Spleen (tissue), 11 donors: ENCODE measurements at regions not wholly inside any gene's neighbourhood (a gene's known extent, or its start where the extent isn't known, plus 50 kb on each side); places are given as distances from the start of the nearest gene placed in this dataset.

Source experiments
- DNase-seq: peaks from one replicate; pipeline ENCODE4 v3.0.0-alpha.2; 2020
- H3K27ac ChIP-seq, 8 donors: fragments of 200-600 bp; sonication (generic) in 7 of 8; 1 replicate in 4 of 8; 2 replicates in 4 of 8; pipeline versions ENCODE4 v1.5.0 to v1.8.0; 2016 to 2021; ENCODE audit warnings: inconsistent platforms in 4 of 8, mild to moderate bottlenecking in 4 of 8, moderate library complexity in 1 of 8
- H3K27me3 ChIP-seq, 7 donors: fragments of 200-600 bp; sonication (generic) in 6 of 7; replicated peaks in 1 of 7; 1 replicate in 4 of 7; 2 replicates in 3 of 7; pipeline versions ENCODE4 v1.5.0 to v1.8.0; 2016 to 2021; ENCODE audit warnings: inconsistent platforms in 3 of 7, mild to moderate bottlenecking in 1 of 7
- H3K36me3 ChIP-seq, 6 donors: fragments of 200-600 bp; sonication (generic) in 5 of 6; 1 replicate in 4 of 6; 2 replicates in 2 of 6; pipeline versions ENCODE4 v1.5.0 to v1.8.0; 2016 to 2021; ENCODE audit warnings: inconsistent platforms in 2 of 6
- H3K4me1 ChIP-seq, 6 donors: fragments of 200-600 bp; sonication (generic) in 5 of 6; 1 replicate in 3 of 6; 2 replicates in 3 of 6; pipeline versions ENCODE4 v1.5.0 to v1.8.0; 2016 to 2021; ENCODE audit warnings: inconsistent platforms in 3 of 6
- H3K4me3 ChIP-seq, 8 donors: fragments of 200-600 bp; sonication (generic) in 7 of 8; 1 replicate in 4 of 8; 2 replicates in 4 of 8; pipeline versions ENCODE4 v1.5.0 to v1.8.0; 2016 to 2021; ENCODE audit warnings: inconsistent platforms in 4 of 8, mild to moderate bottlenecking in 4 of 8, moderate library complexity in 2 of 8
- H3K9me3 ChIP-seq, 8 donors: fragments of 200-600 bp; sonication (generic) in 7 of 8; 1 replicate in 4 of 8; 2 replicates in 4 of 8; pipeline versions ENCODE4 v1.5.0 to v1.8.0; 2016 to 2021; ENCODE audit warnings: inconsistent platforms in 4 of 8
- POLR2A ChIP-seq, 3 donors: fragments of 450-650 bp; IDR thresholded peaks; one replicate each; pipeline ENCODE4 v1.5.1; 2017; ENCODE audit warnings: antibody characterized with exemption in 3 of 3, mild to moderate bottlenecking in 1 of 3
- POLR2AphosphoS5 ChIP-seq, 3 donors: sonication (generic); formaldehyde crosslinking; IDR thresholded peaks; one replicate each; pipeline ENCODE4 v1.5.1; 2017; ENCODE audit warnings: antibody characterized with exemption in 3 of 3
- WGBS, 5 donors: extraction: QIAGEN DNeasy Blood & Tissue Kit in 3 of 5; methylation state at CpG; one replicate each; pipeline versions ENCODE4 v1.1.5 to v1.1.7; 2013 to 2018; 5-methylcytosine and 5-hydroxymethylcytosine counted together
- intact Hi-C: fragments of 100-400 bp; cut with DNase I; formaldehyde crosslinking; loops from one replicate; pipeline ENCODE4 v1.15.0; 2023; ENCODE audit warnings: low total_unique reads
- TF ChIP-seq, protein P1 (sequence below), 11 experiments: fragments of 200-600 bp in 7 of 11; fragments of 450-650 bp in 4 of 11; sonication (generic) in 4 of 11; IDR thresholded peaks in 8 of 11; conservative IDR thresholded peaks in 3 of 11; 1 replicate in 7 of 11; 2 replicates in 4 of 11; pipeline versions ENCODE4 v1.4.0 to v1.8.0; 2016 to 2021; ENCODE audit warnings: antibody characterized with exemption in 11 of 11, inconsistent platforms in 4 of 11, mild to moderate bottlenecking in 1 of 11
- donor health status: healthy with polysubstance abuse.
- donor health status: DM: no; HTN: no; CAD: no; lungs with moderate emphysema.
- donor health status: DM: no; HTN: no; CAD: no.
- donor health status: Bipolar disorder and iron deficiency.
- donor health status: healthy.
- donor health status: DM: no; HTN: no; CAD: no.
- donor health status: DM: yes; HTN: yes; CAD: no.

- H3K4me1 ChIP-seq, result peaks cover 0 to 18% (median 0%) of the 10 kb centered on the region in 6 donors
- no peak overlapping the region for H3K27ac ChIP-seq
- H3K36me3 ChIP-seq, result no peaks in the 10 kb centered on the region
- DNase-seq, result no peak
- intact Hi-C loops, result no loop called here
- no peaks in the 10 kb centered on the region for H3K9me3 ChIP-seq
- no peak for TF ChIP-seq POLR2AphosphoS5 (IDR thresholded peaks at IDR 0.05)
- no peak for TF ChIP-seq POLR2A (IDR thresholded peaks at IDR 0.05)
- TF ChIP-seq, protein P1, sequence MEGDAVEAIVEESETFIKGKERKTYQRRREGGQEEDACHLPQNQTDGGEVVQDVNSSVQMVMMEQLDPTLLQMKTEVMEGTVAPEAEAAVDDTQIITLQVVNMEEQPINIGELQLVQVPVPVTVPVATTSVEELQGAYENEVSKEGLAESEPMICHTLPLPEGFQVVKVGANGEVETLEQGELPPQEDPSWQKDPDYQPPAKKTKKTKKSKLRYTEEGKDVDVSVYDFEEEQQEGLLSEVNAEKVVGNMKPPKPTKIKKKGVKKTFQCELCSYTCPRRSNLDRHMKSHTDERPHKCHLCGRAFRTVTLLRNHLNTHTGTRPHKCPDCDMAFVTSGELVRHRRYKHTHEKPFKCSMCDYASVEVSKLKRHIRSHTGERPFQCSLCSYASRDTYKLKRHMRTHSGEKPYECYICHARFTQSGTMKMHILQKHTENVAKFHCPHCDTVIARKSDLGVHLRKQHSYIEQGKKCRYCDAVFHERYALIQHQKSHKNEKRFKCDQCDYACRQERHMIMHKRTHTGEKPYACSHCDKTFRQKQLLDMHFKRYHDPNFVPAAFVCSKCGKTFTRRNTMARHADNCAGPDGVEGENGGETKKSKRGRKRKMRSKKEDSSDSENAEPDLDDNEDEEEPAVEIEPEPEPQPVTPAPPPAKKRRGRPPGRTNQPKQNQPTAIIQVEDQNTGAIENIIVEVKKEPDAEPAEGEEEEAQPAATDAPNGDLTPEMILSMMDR (IDR thresholded peaks at IDR 0.05 in 8 of 11, conservative IDR thresholded peaks at IDR 0.05 in 3 of 11), result peak in 4 of 11 experiments; percentile 10 to 26 (median 20)
- 78 to 91% (median 84%) methylated on average over 2 of the region's 2 CpGs for WGBS, 5 donors
- H3K27me3 ChIP-seq, result no peaks in the 10 kb centered on the region
- H3K4me3 ChIP-seq, result no peak overlapping the region
Measured at GRCh38 chr1:93734999-93735398, 53.4 kb upstream of the BCAR3 start.

DNA sequence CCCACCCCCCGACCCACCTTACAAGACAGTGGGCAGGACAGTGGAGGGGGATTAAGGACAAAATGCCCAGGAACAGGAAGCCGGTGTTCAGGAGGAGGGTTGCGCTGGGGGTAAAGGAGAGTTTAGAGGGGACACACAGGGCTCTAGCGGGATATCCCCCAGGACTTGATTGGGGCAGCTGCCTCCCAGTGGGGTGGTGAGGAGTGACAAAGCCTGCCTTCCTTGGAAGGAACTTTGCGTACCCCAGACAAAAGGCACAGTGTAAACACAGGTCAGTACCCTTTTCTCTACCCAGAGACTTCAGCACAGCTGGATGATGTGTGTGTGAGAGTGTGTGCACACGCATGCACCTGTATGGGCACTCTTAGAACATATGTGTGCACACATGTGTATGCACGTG, 51.7 kb upstream of the BCAR3 start:
- Histone ChIP-seq H3K4me1 (peaks cover 0 to 25% (median 0%) of the 10 kb centered on the region in 6 donors), H3K36me3 (no peaks in the 10 kb centered on the region), H3K27ac (no peak overlapping the region), H3K4me3 (no peak overlapping the region), H3K27me3 (no peaks in the 10 kb centered on the region), H3K9me3 (no peaks in the 10 kb centered on the region)
- intact Hi-C loops, result no loop called here
- 93 to 97% (median 95%) methylated on average over 7 of the region's 7 CpGs for WGBS, 5 donors
- DNase-seq, result no peak
- TF ChIP-seq, protein P1 (IDR thresholded peaks at IDR 0.05 in 8 of 11, conservative IDR thresholded peaks at IDR 0.05 in 3 of 11), result no peak
- TF ChIP-seq POLR2AphosphoS5 (IDR thresholded peaks at IDR 0.05) (no peak), POLR2A (IDR thresholded peaks at IDR 0.05) (no peak)

- H3K27ac ChIP-seq, result no peak overlapping the region
- WGBS, 5 donors, result 46 to 59% (median 50%) methylated on average over 4 of the region's 4 CpGs
- no peak for DNase-seq
- intact Hi-C loops, result no loop called here
- peaks cover 0 to 25% (median 0%) of the 10 kb centered on the region in 6 donors for H3K4me1 ChIP-seq
- H3K4me3 ChIP-seq, result no peak overlapping the region
- no peaks in the 10 kb centered on the region for H3K27me3 ChIP-seq
- H3K36me3 ChIP-seq, result no peaks in the 10 kb centered on the region
- no peaks in the 10 kb centered on the region for H3K9me3 ChIP-seq
- no peak for TF ChIP-seq POLR2AphosphoS5 (IDR thresholded peaks at IDR 0.05)
- TF ChIP-seq, protein P1 (IDR thresholded peaks at IDR 0.05 in 8 of 11, conservative IDR thresholded peaks at IDR 0.05 in 3 of 11), result peak in 2 of 11 experiments; percentile 16
- no peak for TF ChIP-seq POLR2A (IDR thresholded peaks at IDR 0.05)
Measured at GRCh38 chr1:93732514-93732913, 50.9 kb upstream of the BCAR3 start.
